ENCODE measurements at regions not wholly inside any gene's neighbourhood (a gene's known extent, or its start where the extent isn't known, plus 50 kb on each side); places are given as distances from the start of the nearest gene placed in this dataset.

- no peak for DNase-seq (ENCODE audit: low spot score)
Observed at GRCh38 chr12:67426067-67426466, 156.9 kb downstream of the CAND1 start.

- no peak for DNase-seq (ENCODE audit: low spot score)
Observed at GRCh38 chr12:67427336-67427735, 158.2 kb downstream of the CAND1 start.

GRCh38 chr12:67428431-67428830, 159.3 kb downstream of the CAND1 start:
- no peak for DNase-seq (ENCODE audit: low spot score)

GRCh38 chr12:67430708-67431335, 161.7 kb downstream of the CAND1 start:
- no peak for DNase-seq (ENCODE audit: low spot score)

GRCh38 chr12:67431411-67432020, 162.4 kb downstream of the CAND1 start:
- no peak for DNase-seq (ENCODE audit: low spot score)

- DNase-seq (ENCODE audit: low spot score), result peak; percentile 64
Observed at GRCh38 chr12:67433385-67434175, 164.4 kb downstream of the CAND1 start.

GRCh38 chr12:67434671-67435370, 165.7 kb downstream of the CAND1 start:
- DNase-seq (ENCODE audit: low spot score), result peak; percentile 13

- no peak for DNase-seq (ENCODE audit: low spot score)
Observed at GRCh38 chr12:67436230-67436629, 167.1 kb downstream of the CAND1 start.

GRCh38 chr12:67437011-67437410, 167.9 kb downstream of the CAND1 start:
- no peak for DNase-seq (ENCODE audit: low spot score)

GRCh38 chr12:67439611-67440010, 170.5 kb downstream of the CAND1 start:
- no peak for DNase-seq (ENCODE audit: low spot score)

- peak; percentile 78 for DNase-seq (ENCODE audit: low spot score)
Observed at GRCh38 chr12:67441736-67442346, 172.7 kb downstream of the CAND1 start.

GRCh38 chr12:67442347-67442841, 173.2 kb downstream of the CAND1 start:
- no peak for DNase-seq (ENCODE audit: low spot score)

- no peak for DNase-seq (ENCODE audit: low spot score)
Observed at GRCh38 chr12:67442896-67443295, 173.7 kb downstream of the CAND1 start.

GRCh38 chr12:67444542-67444941, 175.4 kb downstream of the CAND1 start:
- DNase-seq (ENCODE audit: low spot score), result no peak

GRCh38 chr12:67446716-67447115, 177.6 kb downstream of the CAND1 start:
- no peak for DNase-seq (ENCODE audit: low spot score)

- no peak for DNase-seq (ENCODE audit: low spot score)
Observed at GRCh38 chr12:67447180-67447579, 178.0 kb downstream of the CAND1 start.

GRCh38 chr12:67449591-67450052, 180.5 kb downstream of the CAND1 start:
- DNase-seq (ENCODE audit: low spot score), result no peak

GRCh38 chr12:67450441-67450840, 181.3 kb downstream of the CAND1 start:
- no peak for DNase-seq (ENCODE audit: low spot score)

GRCh38 chr12:67451206-67451605, 182.0 kb downstream of the CAND1 start:
- no peak for DNase-seq (ENCODE audit: low spot score)

- DNase-seq (ENCODE audit: low spot score), result no peak
Observed at GRCh38 chr12:67452119-67452805, 183.1 kb downstream of the CAND1 start.

- no peak for DNase-seq (ENCODE audit: low spot score)
Observed at GRCh38 chr12:67453191-67453590, 184.0 kb downstream of the CAND1 start.

All from RKO (cell line).